MM.1S (cell line): ENCODE measurements at regions not wholly inside any gene's neighbourhood (a gene's known extent, or its start where the extent isn't known, plus 50 kb on each side); places are given as distances from the start of the nearest gene placed in this dataset.

Source experiments
- DNase-seq: peaks from one replicate; pipeline ENCODE4 v3.0.0-alpha.2; 2015
- H2AFZ ChIP-seq: fragments of 300-600 bp; sonication (generic); 2 replicates; pipeline ENCODE4 v1.6.0; 2016; ENCODE audit warnings: antibody characterized with exemption, low read length
- H3F3A ChIP-seq: fragments of 300-600 bp; sonication (generic); 2 replicates; pipeline ENCODE4 v1.6.1; 2016; ENCODE audit warnings: mild to moderate bottlenecking, antibody characterized with exemption, low read length, moderate library complexity, mixed read lengths; ENCODE audit not compliant: insufficient read depth
- H3K27ac ChIP-seq: fragments of 300-600 bp; sonication (generic); 2 replicates; pipeline ENCODE4 v1.5.1; 2016; ENCODE audit warnings: mild to moderate bottlenecking, low read length
- H3K27me3 ChIP-seq: fragments of 300-600 bp; sonication (generic); replicated peaks from 2 replicates; pipeline ENCODE4 v1.6.0; 2016; ENCODE audit warnings: low read length; ENCODE audit not compliant: insufficient read depth
- H3K36me3 ChIP-seq: fragments of 300-600 bp; sonication (generic); replicated peaks from 2 replicates; pipeline ENCODE4 v1.6.1; 2016; ENCODE audit warnings: mild to moderate bottlenecking, low read length, mixed read lengths; ENCODE audit not compliant: insufficient read depth
- H3K4me1 ChIP-seq: fragments of 300-600 bp; sonication (generic); 2 replicates; pipeline ENCODE4 v1.6.1; 2016; ENCODE audit warnings: low read length, mixed read lengths
- H3K4me2 ChIP-seq: fragments of 300-600 bp; sonication (generic); 2 replicates; pipeline ENCODE4 v1.6.0; 2016; ENCODE audit warnings: low read depth, low read length
- H3K4me3 ChIP-seq: fragments of 300-600 bp; sonication (generic); 2 replicates; pipeline ENCODE4 v1.5.1; 2016; ENCODE audit warnings: low read length, mixed read lengths
- H3K79me2 ChIP-seq: fragments of 300-600 bp; sonication (generic); 2 replicates; pipeline ENCODE4 v1.6.1; 2016; ENCODE audit warnings: mixed run types, low read length, mixed read lengths
- H3K9ac ChIP-seq: fragments of 300-600 bp; sonication (generic); 2 replicates; pipeline ENCODE4 v1.6.1; 2016; ENCODE audit warnings: low read length, mixed read lengths
- H3K9me2 ChIP-seq: fragments of 300-600 bp; sonication (generic); replicated peaks from 2 replicates; pipeline ENCODE4 v1.6.1; 2016; ENCODE audit warnings: mild to moderate bottlenecking, low read length, mixed read lengths; ENCODE audit not compliant: insufficient read depth
- H3K9me3 ChIP-seq: fragments of 300-600 bp; sonication (generic); replicated peaks from 2 replicates; pipeline ENCODE4 v1.6.1; 2016; ENCODE audit warnings: mild to moderate bottlenecking, low read length, mixed read lengths; ENCODE audit not compliant: insufficient read depth
- H4K20me1 ChIP-seq: fragments of 300-600 bp; sonication (generic); 2 replicates; pipeline ENCODE4 v1.6.1; 2016; ENCODE audit warnings: mild to moderate bottlenecking, low read length, moderate library complexity, mixed read lengths; ENCODE audit not compliant: insufficient read depth
- CTCF ChIP-seq: fragments of 300-600 bp; sonication (generic); IDR thresholded peaks from 2 replicates; pipeline ENCODE4 v1.5.1; 2016; ENCODE audit warnings: antibody characterized with exemption, low read length, mixed read lengths
- EZH2 ChIP-seq: fragments of 300-600 bp; sonication (generic); optimal IDR thresholded peaks from 2 replicates; pipeline ENCODE3; 2017; ENCODE audit warnings: low read depth, mild to moderate bottlenecking, antibody characterized with exemption, low read length, mixed read lengths
- EZH2phosphoT487 ChIP-seq: fragments of 300-600 bp; sonication (generic); IDR thresholded peaks from 2 replicates; pipeline ENCODE4 v1.6.1; 2018; ENCODE audit warnings: antibody characterized with exemption, low read length

GRCh38 chr14:54126947-54127346 lies 170.3 kb upstream of the BMP4 start:
- no peak for DNase-seq
- Histone ChIP-seq H3K9ac (no peak overlapping the region), H3K9me3 (no peaks in the 10 kb centered on the region), H3K4me1 (no peaks in the 10 kb centered on the region), H3F3A (no peaks in the 10 kb centered on the region), H3K9me2 (no peaks in the 10 kb centered on the region), H3K4me3 (no peak overlapping the region), H3K36me3 (no peaks in the 10 kb centered on the region), H4K20me1 (no peaks in the 10 kb centered on the region), H3K4me2 (no peak overlapping the region), H3K27ac (no peak overlapping the region), H3K79me2 (no peaks in the 10 kb centered on the region), H3K27me3 (no peaks in the 10 kb centered on the region), H2AFZ (no peak overlapping the region)
- TF ChIP-seq EZH2: no peak
- no peak for TF ChIP-seq EZH2phosphoT487

- no peak overlapping the region for H3K9ac ChIP-seq
- DNase-seq: no peak
- H3K27ac ChIP-seq: no peak overlapping the region
- no peaks in the 10 kb centered on the region for H4K20me1 ChIP-seq
- H3K27me3 ChIP-seq: no peaks in the 10 kb centered on the region
- no peaks in the 10 kb centered on the region for H3F3A ChIP-seq
- H3K9me3 ChIP-seq: no peaks in the 10 kb centered on the region
- H3K4me3 ChIP-seq: no peak overlapping the region
- H3K4me2 ChIP-seq: no peak overlapping the region
- no peaks in the 10 kb centered on the region for H3K36me3 ChIP-seq
- H3K9me2 ChIP-seq: no peaks in the 10 kb centered on the region
- H2AFZ ChIP-seq: no peak overlapping the region
- H3K4me1 ChIP-seq: no peaks in the 10 kb centered on the region
- no peaks in the 10 kb centered on the region for H3K79me2 ChIP-seq
- TF ChIP-seq EZH2 (no peak), CTCF (no peak), EZH2phosphoT487 (no peak)
Observed at GRCh38 chr14:54127526-54127925, 170.9 kb upstream of the BMP4 start.

GRCh38 chr14:54129850-54130640 lies 173.4 kb upstream of the BMP4 start:
- H3K36me3 ChIP-seq: no peaks in the 10 kb centered on the region
- H3K9ac ChIP-seq: no peak overlapping the region
- no peaks in the 10 kb centered on the region for H3K27me3 ChIP-seq
- no peak for TF ChIP-seq EZH2
- no peak for TF ChIP-seq CTCF
- no peak for TF ChIP-seq EZH2phosphoT487
- no peaks in the 10 kb centered on the region for H3F3A ChIP-seq
- DNase-seq: no peak
- no peaks in the 10 kb centered on the region for H3K4me1 ChIP-seq
- no peak overlapping the region for H3K27ac ChIP-seq
- H2AFZ ChIP-seq: no peak overlapping the region
- no peaks in the 10 kb centered on the region for H3K9me2 ChIP-seq
- no peaks in the 10 kb centered on the region for H3K79me2 ChIP-seq
- no peaks in the 10 kb centered on the region for H3K9me3 ChIP-seq
- no peak overlapping the region for H3K4me3 ChIP-seq
- no peaks in the 10 kb centered on the region for H4K20me1 ChIP-seq
- no peak overlapping the region for H3K4me2 ChIP-seq

DNA sequence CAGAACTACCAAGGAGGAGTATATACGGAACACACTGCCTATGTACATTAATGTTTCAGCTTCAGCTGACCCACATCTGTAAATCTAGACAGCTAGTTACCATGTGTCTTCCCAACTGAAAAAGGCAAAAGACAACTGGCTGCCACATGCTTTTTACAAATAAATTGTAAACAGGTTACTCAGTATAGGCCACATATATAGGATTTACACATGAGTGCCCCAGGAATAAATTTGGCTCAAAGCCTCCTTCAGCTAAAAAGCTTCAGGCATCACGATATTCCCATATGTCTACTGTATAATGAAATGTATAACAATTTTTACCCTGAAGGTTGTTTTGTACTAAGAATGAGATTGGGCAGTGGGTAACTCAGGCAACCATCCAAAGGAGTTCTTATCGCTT lies 175.9 kb upstream of the BMP4 start:
- H3K36me3 ChIP-seq: no peaks in the 10 kb centered on the region
- no peaks in the 10 kb centered on the region for H3K27me3 ChIP-seq

More for the DNA sequence above, 175.9 kb upstream of the BMP4 start:
- Histone ChIP-seq H3K9me3 (no peaks in the 10 kb centered on the region), H3K9me2 (no peaks in the 10 kb centered on the region), H3F3A (no peaks in the 10 kb centered on the region), H4K20me1 (no peaks in the 10 kb centered on the region), H3K4me1 (no peaks in the 10 kb centered on the region), H3K9ac (no peak overlapping the region), H3K27ac (no peak overlapping the region), H3K4me2 (no peak overlapping the region), H3K79me2 (no peaks in the 10 kb centered on the region), H2AFZ (no peak overlapping the region), H3K4me3 (no peak overlapping the region)
- no peak for DNase-seq
- no peak for TF ChIP-seq EZH2
- TF ChIP-seq CTCF: no peak
- TF ChIP-seq EZH2phosphoT487: no peak
